GM23338 (cell line): ENCODE measurements at regions not wholly inside any gene's neighbourhood (a gene's known extent, or its start where the extent isn't known, plus 50 kb on each side); places are given as distances from the start of the nearest gene placed in this dataset.

Source experiments
- CREB1 ChIP-seq: fragments of 250-450 bp; sonication (Bioruptor Pico); IDR thresholded peaks from 2 replicates; pipeline ENCODE4 v1.5.0; 2020; ENCODE audit warnings: low read depth, mild to moderate bottlenecking, moderate library complexity
- CTCF ChIP-seq, 2 experiments: fragments of 200-600 bp in 1 of 2; sonication (generic) in 1 of 2; conservative IDR thresholded peaks; 2 replicates each; pipeline versions ENCODE4 v1.5.1 to v1.6.1; 2016 to 2017; ENCODE audit warnings: antibody characterized with exemption in 2 of 2, low read depth in 2 of 2, mild to moderate bottlenecking in 2 of 2, moderate library complexity in 1 of 2
- EZH2 ChIP-seq: fragments of 200-600 bp; sonication (generic); IDR thresholded peaks from one replicate; pipeline ENCODE4 v1.8.0; 2017; ENCODE audit warnings: antibody characterized with exemption, mild to moderate bottlenecking, low read depth; ENCODE audit not compliant: unreplicated experiment
- EZH2phosphoT487 ChIP-seq: fragments of 200-600 bp; sonication (generic); IDR thresholded peaks from one replicate; pipeline ENCODE4 v1.8.1; 2018; ENCODE audit warnings: antibody characterized with exemption; ENCODE audit not compliant: unreplicated experiment
- JUNB ChIP-seq: IDR thresholded peaks from one replicate; pipeline ENCODE4 v1.6.1; 2016; ENCODE audit warnings: antibody characterized with exemption; ENCODE audit not compliant: unreplicated experiment
- NANOG ChIP-seq: IDR thresholded peaks from 2 replicates; pipeline ENCODE4 v1.6.1; 2016; ENCODE audit warnings: antibody characterized with exemption, borderline replicate concordance
- POLR2AphosphoS5 ChIP-seq: IDR thresholded peaks from 2 replicates; pipeline ENCODE4 v1.6.1; 2016; ENCODE audit warnings: antibody characterized with exemption, low read depth
- REST ChIP-seq: IDR thresholded peaks from one replicate; pipeline ENCODE4 v1.6.1; 2018; ENCODE audit warnings: antibody characterized with exemption; ENCODE audit not compliant: unreplicated experiment
- STAT1 ChIP-seq: IDR thresholded peaks from one replicate; pipeline ENCODE4 v1.6.1; 2016; ENCODE audit warnings: antibody characterized with exemption; ENCODE audit not compliant: unreplicated experiment
- ZNF114 ChIP-seq: fragments of 250-450 bp; sonication (Bioruptor Pico); IDR thresholded peaks from 2 replicates; pipeline ENCODE4 v1.5.0; 2020; ENCODE audit warnings: mild to moderate bottlenecking, moderate library complexity
- ZNF331 ChIP-seq: fragments of 250-450 bp; sonication (Bioruptor Pico); IDR thresholded peaks from 2 replicates; pipeline ENCODE4 v1.5.0; 2020; ENCODE audit warnings: low read depth, mild to moderate bottlenecking, moderate library complexity
- TF ChIP-seq, protein P1 (sequence below): fragments of 250-450 bp; sonication (Bioruptor Pico); IDR thresholded peaks from 2 replicates; pipeline ENCODE4 v1.5.0; 2020; ENCODE audit warnings: mild to moderate bottlenecking, moderate library complexity
- TF ChIP-seq, protein P2 (sequence below): IDR thresholded peaks from 2 replicates; pipeline ENCODE4 v1.6.1; 2016; ENCODE audit warnings: antibody characterized with exemption

DNA sequence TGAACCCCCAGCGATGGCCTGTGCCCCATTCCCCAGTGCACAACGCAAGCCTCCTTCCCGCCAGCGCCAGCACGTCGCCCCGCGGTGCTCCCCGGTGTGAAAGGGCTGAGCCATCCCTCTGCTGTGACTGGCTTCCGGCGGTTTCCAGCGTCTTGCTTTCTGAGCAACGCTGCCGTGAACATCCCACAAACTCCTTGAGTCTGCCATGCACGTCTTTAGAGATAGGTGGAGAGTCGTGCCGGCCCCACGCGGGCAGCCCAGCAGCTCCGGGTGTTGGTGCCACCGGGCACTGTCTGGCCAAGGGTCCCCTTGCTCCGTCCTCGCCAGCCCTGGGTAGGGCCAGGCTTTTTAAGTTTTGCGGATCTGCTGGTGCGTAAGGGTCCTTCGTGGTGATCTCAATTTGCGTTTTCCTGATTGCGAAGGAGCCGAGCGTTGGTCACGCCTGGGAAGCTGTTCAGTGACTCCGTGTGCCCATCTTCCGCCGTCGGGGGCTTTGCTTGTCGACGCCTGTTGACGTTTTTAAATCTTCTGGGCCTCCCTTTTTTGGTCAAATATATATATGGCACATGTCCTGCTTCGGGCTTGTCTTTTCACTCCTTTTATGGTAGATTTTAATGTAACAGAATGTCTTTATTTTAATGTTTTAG is 70.6 kb downstream of the FOXL3 start:
- TF ChIP-seq CTCF (conservative IDR thresholded peaks at IDR 0.05; ENCODE audit: low read depth in 2 of 2) (no peak), EZH2phosphoT487 (no peak), EZH2 (no peak), STAT1 (no peak), REST (no peak), POLR2AphosphoS5 (no peak), CREB1 (no peak), ZNF114 (no peak), JUNB (no peak), NANOG (no peak), ZNF331 (CRISPR knock-in tag) (no peak)
- TF ChIP-seq, protein P1, sequence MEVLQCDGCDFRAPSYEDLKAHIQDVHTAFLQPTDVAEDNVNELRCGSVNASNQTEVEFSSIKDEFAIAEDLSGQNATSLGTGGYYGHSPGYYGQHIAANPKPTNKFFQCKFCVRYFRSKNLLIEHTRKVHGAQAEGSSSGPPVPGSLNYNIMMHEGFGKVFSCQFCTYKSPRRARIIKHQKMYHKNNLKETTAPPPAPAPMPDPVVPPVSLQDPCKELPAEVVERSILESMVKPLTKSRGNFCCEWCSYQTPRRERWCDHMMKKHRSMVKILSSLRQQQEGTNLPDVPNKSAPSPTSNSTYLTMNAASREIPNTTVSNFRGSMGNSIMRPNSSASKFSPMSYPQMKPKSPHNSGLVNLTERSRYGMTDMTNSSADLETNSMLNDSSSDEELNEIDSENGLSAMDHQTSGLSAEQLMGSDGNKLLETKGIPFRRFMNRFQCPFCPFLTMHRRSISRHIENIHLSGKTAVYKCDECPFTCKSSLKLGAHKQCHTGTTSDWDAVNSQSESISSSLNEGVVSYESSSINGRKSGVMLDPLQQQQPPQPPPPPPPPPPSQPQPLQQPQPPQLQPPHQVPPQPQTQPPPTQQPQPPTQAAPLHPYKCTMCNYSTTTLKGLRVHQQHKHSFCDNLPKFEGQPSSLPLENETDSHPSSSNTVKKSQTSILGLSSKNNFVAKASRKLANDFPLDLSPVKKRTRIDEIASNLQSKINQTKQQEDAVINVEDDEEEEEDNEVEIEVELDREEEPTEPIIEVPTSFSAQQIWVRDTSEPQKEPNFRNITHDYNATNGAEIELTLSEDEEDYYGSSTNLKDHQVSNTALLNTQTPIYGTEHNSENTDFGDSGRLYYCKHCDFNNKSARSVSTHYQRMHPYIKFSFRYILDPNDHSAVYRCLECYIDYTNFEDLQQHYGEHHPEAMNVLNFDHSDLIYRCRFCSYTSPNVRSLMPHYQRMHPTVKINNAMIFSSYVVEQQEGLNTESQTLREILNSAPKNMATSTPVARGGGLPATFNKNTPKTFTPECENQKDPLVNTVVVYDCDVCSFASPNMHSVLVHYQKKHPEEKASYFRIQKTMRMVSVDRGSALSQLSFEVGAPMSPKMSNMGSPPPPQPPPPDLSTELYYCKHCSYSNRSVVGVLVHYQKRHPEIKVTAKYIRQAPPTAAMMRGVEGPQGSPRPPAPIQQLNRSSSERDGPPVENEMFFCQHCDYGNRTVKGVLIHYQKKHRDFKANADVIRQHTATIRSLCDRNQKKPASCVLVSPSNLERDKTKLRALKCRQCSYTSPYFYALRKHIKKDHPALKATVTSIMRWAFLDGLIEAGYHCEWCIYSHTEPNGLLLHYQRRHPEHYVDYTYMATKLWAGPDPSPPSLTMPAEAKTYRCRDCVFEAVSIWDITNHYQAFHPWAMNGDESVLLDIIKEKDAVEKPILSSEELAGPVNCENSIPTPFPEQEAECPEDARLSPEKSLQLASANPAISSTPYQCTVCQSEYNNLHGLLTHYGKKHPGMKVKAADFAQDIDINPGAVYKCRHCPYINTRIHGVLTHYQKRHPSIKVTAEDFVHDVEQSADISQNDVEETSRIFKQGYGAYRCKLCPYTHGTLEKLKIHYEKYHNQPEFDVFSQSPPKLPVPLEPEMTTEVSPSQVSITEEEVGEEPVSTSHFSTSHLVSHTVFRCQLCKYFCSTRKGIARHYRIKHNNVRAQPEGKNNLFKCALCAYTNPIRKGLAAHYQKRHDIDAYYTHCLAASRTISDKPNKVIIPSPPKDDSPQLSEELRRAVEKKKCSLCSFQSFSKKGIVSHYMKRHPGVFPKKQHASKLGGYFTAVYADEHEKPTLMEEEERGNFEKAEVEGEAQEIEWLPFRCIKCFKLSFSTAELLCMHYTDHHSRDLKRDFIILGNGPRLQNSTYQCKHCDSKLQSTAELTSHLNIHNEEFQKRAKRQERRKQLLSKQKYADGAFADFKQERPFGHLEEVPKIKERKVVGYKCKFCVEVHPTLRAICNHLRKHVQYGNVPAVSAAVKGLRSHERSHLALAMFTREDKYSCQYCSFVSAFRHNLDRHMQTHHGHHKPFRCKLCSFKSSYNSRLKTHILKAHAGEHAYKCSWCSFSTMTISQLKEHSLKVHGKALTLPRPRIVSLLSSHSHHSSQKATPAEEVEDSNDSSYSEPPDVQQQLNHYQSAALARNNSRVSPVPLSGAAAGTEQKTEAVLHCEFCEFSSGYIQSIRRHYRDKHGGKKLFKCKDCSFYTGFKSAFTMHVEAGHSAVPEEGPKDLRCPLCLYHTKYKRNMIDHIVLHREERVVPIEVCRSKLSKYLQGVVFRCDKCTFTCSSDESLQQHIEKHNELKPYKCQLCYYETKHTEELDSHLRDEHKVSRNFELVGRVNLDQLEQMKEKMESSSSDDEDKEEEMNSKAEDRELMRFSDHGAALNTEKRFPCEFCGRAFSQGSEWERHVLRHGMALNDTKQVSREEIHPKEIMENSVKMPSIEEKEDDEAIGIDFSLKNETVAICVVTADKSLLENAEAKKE, result no peak
- TF ChIP-seq, protein P2, sequence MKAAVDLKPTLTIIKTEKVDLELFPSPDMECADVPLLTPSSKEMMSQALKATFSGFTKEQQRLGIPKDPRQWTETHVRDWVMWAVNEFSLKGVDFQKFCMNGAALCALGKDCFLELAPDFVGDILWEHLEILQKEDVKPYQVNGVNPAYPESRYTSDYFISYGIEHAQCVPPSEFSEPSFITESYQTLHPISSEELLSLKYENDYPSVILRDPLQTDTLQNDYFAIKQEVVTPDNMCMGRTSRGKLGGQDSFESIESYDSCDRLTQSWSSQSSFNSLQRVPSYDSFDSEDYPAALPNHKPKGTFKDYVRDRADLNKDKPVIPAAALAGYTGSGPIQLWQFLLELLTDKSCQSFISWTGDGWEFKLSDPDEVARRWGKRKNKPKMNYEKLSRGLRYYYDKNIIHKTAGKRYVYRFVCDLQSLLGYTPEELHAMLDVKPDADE, result no peak
